GM13977 (cell line): ENCODE measurements at regions not wholly inside any gene's neighbourhood (a gene's known extent, or its start where the extent isn't known, plus 50 kb on each side); places are given as distances from the start of the nearest gene placed in this dataset.

Experiments
- DNase-seq: peaks from one replicate; pipeline ENCODE4 v3.0.0; 2012; ENCODE audit warnings: low spot score
- CTCF ChIP-seq: IDR thresholded peaks from 2 replicates; pipeline ENCODE4 v1.5.1; 2012; ENCODE audit warnings: mild to moderate bottlenecking, control low read depth; ENCODE audit not compliant: insufficient read depth; ENCODE audit errors: extremely low read depth, missing control alignments
- in situ Hi-C: fragments of 300-500 bp; cut with MboI; formaldehyde crosslinking; loops from one replicate; pipeline ENCODE4 v1.12.0; 2022; ENCODE audit warnings: low sequenced_read_pairs, low pct_unique_long_range_greater_than_20kb, mixed read lengths, inconsistent platforms; ENCODE audit not compliant: unreplicated experiment

- TF ChIP-seq CTCF: no peak
- in situ Hi-C loops: no loop called here
- no peak for DNase-seq
Observed at GRCh38 chr21:29413683-29414082, 115.0 kb downstream of the BACH1 start.

- no peak for TF ChIP-seq CTCF
- in situ Hi-C loops: no loop called here
- no peak for DNase-seq
Observed at GRCh38 chr21:29416268-29416667, 117.5 kb downstream of the BACH1 start.

GRCh38 chr21:29418813-29419212, 120.1 kb downstream of the BACH1 start:
- TF ChIP-seq CTCF: no peak
- peak; percentile 21 for DNase-seq
- in situ Hi-C loops: no loop called here

GRCh38 chr21:29419422-29419821, 120.7 kb downstream of the BACH1 start:
- no peak for TF ChIP-seq CTCF
- DNase-seq: no peak
- in situ Hi-C loops: no loop called here

GRCh38 chr21:29423099-29423870, 124.6 kb downstream of the BACH1 start:
- DNase-seq: no peak
- in situ Hi-C loops: no loop called here
- TF ChIP-seq CTCF: no peak

GRCh38 chr21:29424728-29425127, 126.0 kb downstream of the BACH1 start:
- TF ChIP-seq CTCF: no peak
- no peak for DNase-seq
- in situ Hi-C loops: no loop called here
